C4-2B (cell line): ENCODE measurements at regions not wholly inside any gene's neighbourhood (a gene's known extent, or its start where the extent isn't known, plus 50 kb on each side); places are given as distances from the start of the nearest gene placed in this dataset.

Experiments used
- ZFX ChIP-seq: fragments of 450-650 bp; IDR thresholded peaks from 2 replicates; pipeline ENCODE4 v1.6.1; 2017
- TF ChIP-seq, protein P1 (sequence below): fragments of 450-650 bp; conservative IDR thresholded peaks from 2 replicates; pipeline ENCODE4 v1.5.1; 2017; ENCODE audit warnings: mild to moderate bottlenecking

DNA sequence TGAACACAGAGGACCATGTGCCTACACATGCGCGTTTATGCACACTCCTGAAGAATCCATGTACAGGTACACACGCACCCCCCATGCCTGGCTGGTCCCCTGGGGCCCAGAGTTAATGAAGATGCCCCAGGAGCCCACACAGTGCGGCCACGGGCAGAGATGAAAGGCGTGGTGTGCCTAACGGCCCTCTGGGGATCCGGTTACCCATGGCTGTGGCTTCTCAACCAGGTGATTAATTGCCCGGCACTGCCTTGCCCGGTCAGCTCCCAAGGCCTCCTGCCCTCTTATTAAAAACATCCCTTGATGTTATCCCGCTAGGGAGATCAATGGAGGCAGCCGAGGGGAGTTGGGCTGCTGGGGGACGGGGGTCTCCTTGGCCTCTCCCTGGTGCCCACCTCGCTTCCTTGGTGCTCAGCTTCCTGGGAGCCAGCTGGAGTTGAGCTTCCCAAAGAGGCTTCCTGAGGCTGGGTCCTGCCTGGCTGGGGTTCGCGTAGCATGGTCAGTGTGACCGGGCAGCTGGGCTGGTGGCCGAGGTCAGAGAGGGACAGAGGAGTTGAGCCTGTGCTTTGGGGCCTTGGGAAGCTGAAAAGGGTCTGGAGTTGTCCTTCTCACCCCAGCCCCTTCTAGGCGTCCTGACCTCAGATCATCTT, 75.0 kb upstream of the WNT4 start:
- no peak for TF ChIP-seq ZFX
- TF ChIP-seq, protein P1, sequence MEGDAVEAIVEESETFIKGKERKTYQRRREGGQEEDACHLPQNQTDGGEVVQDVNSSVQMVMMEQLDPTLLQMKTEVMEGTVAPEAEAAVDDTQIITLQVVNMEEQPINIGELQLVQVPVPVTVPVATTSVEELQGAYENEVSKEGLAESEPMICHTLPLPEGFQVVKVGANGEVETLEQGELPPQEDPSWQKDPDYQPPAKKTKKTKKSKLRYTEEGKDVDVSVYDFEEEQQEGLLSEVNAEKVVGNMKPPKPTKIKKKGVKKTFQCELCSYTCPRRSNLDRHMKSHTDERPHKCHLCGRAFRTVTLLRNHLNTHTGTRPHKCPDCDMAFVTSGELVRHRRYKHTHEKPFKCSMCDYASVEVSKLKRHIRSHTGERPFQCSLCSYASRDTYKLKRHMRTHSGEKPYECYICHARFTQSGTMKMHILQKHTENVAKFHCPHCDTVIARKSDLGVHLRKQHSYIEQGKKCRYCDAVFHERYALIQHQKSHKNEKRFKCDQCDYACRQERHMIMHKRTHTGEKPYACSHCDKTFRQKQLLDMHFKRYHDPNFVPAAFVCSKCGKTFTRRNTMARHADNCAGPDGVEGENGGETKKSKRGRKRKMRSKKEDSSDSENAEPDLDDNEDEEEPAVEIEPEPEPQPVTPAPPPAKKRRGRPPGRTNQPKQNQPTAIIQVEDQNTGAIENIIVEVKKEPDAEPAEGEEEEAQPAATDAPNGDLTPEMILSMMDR, result no peak
